ENCODE measurements at regions not wholly inside any gene's neighbourhood (a gene's known extent, or its start where the extent isn't known, plus 50 kb on each side); places are given as distances from the start of the nearest gene placed in this dataset.
A peak's percentile ranks its signal among the peaks of the same experiment; 100 is the strongest.

GRCh38 chr6:140130074-140130473 is 755.6 kb upstream of the CITED2 start:
- TF ChIP-seq CTCF (IDR thresholded peaks at IDR 0.05; ENCODE audit: partially characterized antibody, unreplicated experiment): no peak
- no peaks in the 10 kb centered on the region for H3K4me1 Mint-ChIP-seq (ENCODE audit: low read depth, unreplicated experiment)
- H3K36me3 Mint-ChIP-seq (ENCODE audit: unreplicated experiment): peaks cover 10% of the 10 kb centered on the region
- H3K4me3 Mint-ChIP-seq (ENCODE audit: unreplicated experiment): no peak overlapping the region
- DNase-seq: no peak
- no peak overlapping the region for H3K27ac Mint-ChIP-seq (ENCODE audit: unreplicated experiment)
- no peaks in the 10 kb centered on the region for H3K27me3 Mint-ChIP-seq (ENCODE audit: unreplicated experiment)
- peaks cover 2% of the 10 kb centered on the region for H3K9me3 Mint-ChIP-seq (ENCODE audit: unreplicated experiment)

GRCh38 chr6:140124498-140124897 is 750.0 kb upstream of the CITED2 start:
- H3K36me3 Mint-ChIP-seq (ENCODE audit: unreplicated experiment): peaks cover 4% of the 10 kb centered on the region
- H3K27ac Mint-ChIP-seq (ENCODE audit: unreplicated experiment): no peak overlapping the region
- no peak for DNase-seq
- H3K4me3 Mint-ChIP-seq (ENCODE audit: unreplicated experiment): no peak overlapping the region
- H3K9me3 Mint-ChIP-seq (ENCODE audit: unreplicated experiment): peaks cover 2% of the 10 kb centered on the region
- no peaks in the 10 kb centered on the region for H3K4me1 Mint-ChIP-seq (ENCODE audit: low read depth, unreplicated experiment)
- H3K27me3 Mint-ChIP-seq (ENCODE audit: unreplicated experiment): peaks cover 2% of the 10 kb centered on the region
- no peak for TF ChIP-seq CTCF (IDR thresholded peaks at IDR 0.05; ENCODE audit: partially characterized antibody, unreplicated experiment)

- Mint-ChIP-seq H3K27ac (ENCODE audit: unreplicated experiment) (no peak overlapping the region), H3K4me1 (ENCODE audit: low read depth, unreplicated experiment) (peaks cover 4% of the 10 kb centered on the region), H3K9me3 (ENCODE audit: unreplicated experiment) (no peaks in the 10 kb centered on the region), H3K27me3 (ENCODE audit: unreplicated experiment) (no peaks in the 10 kb centered on the region), H3K36me3 (ENCODE audit: unreplicated experiment) (no peaks in the 10 kb centered on the region), H3K4me3 (ENCODE audit: unreplicated experiment) (no peak overlapping the region)
- TF ChIP-seq CTCF (IDR thresholded peaks at IDR 0.05; ENCODE audit: partially characterized antibody, unreplicated experiment): no peak
- DNase-seq: no peak
Observed at GRCh38 chr6:140108167-140108566, 733.7 kb upstream of the CITED2 start.

GRCh38 chr6:140107216-140107615 is 732.8 kb upstream of the CITED2 start:
- Mint-ChIP-seq H3K9me3 (ENCODE audit: unreplicated experiment) (no peaks in the 10 kb centered on the region), H3K4me3 (ENCODE audit: unreplicated experiment) (no peak overlapping the region), H3K27ac (ENCODE audit: unreplicated experiment) (no peak overlapping the region), H3K4me1 (ENCODE audit: low read depth, unreplicated experiment) (peaks cover 4% of the 10 kb centered on the region), H3K27me3 (ENCODE audit: unreplicated experiment) (no peaks in the 10 kb centered on the region), H3K36me3 (ENCODE audit: unreplicated experiment) (no peaks in the 10 kb centered on the region)
- no peak for TF ChIP-seq CTCF (IDR thresholded peaks at IDR 0.05; ENCODE audit: partially characterized antibody, unreplicated experiment)
- DNase-seq: no peak

GRCh38 chr6:140105857-140106256 is 731.4 kb upstream of the CITED2 start:
- Mint-ChIP-seq H3K4me1 (ENCODE audit: low read depth, unreplicated experiment) (peaks cover 4% of the 10 kb centered on the region), H3K27me3 (ENCODE audit: unreplicated experiment) (no peaks in the 10 kb centered on the region)
- peak; percentile 82 for TF ChIP-seq CTCF (IDR thresholded peaks at IDR 0.05; ENCODE audit: partially characterized antibody, unreplicated experiment)

More at GRCh38 chr6:140105857-140106256, 731.4 kb upstream of the CITED2 start:
- peak; percentile 17 for DNase-seq
- H3K27ac Mint-ChIP-seq (ENCODE audit: unreplicated experiment): peak overlapping the region; percentile 34
- H3K4me3 Mint-ChIP-seq (ENCODE audit: unreplicated experiment): no peak overlapping the region
- H3K9me3 Mint-ChIP-seq (ENCODE audit: unreplicated experiment): no peaks in the 10 kb centered on the region
- H3K36me3 Mint-ChIP-seq (ENCODE audit: unreplicated experiment): no peaks in the 10 kb centered on the region

Measured in glutamatergic neuron (in vitro differentiated cells).